PC-9 (cell line): ENCODE measurements at regions not wholly inside any gene's neighbourhood (a gene's known extent, or its start where the extent isn't known, plus 50 kb on each side); places are given as distances from the start of the nearest gene placed in this dataset.
A peak's percentile ranks its signal among the peaks of the same experiment; 100 is the strongest.

Experiments used
- BruUV-seq: library from RNA; stranded (reverse); fragments of 400-500 nt; replicated peaks from 2 replicates; lab custom pipeline; 2021; lab: Mats Ljungman, UMichigan
- CTCF ChIA-PET: fragments of 300-600 bp; sonication (Branson Sonifier 250); formaldehyde crosslinking; loops from one replicate; lab custom pipeline; 2022; ENCODE audit warnings: antibody characterized with exemption; lab: Charles Lee
- POLR2A ChIA-PET: fragments of 300-600 bp; sonication (Branson Sonifier 250); formaldehyde crosslinking; loops from one replicate; lab custom pipeline; 2022; ENCODE audit warnings: antibody characterized with exemption; ENCODE audit not compliant: unreplicated experiment; lab: Charles Lee
- DNase-seq, 2 experiments: peaks; one replicate each; pipeline versions ENCODE4 v3.0.0 to v3.0.0-alpha.2; 2015 to 2022; ENCODE audit warnings: mixed read lengths in 1 of 2
- H2AFZ ChIP-seq: fragments of 200-600 bp; sonication (generic); 2 replicates; pipeline ENCODE4 v1.8.1; 2017; ENCODE audit warnings: antibody characterized with exemption
- H3F3A ChIP-seq: fragments of 200-600 bp; sonication (generic); 2 replicates; pipeline ENCODE4 v1.8.1; 2017; ENCODE audit warnings: antibody characterized with exemption, mild to moderate bottlenecking, low read depth; ENCODE audit not compliant: insufficient read depth
- H3K27ac ChIP-seq: fragments of 200-600 bp; sonication (generic); 2 replicates; pipeline ENCODE4 v1.6.1; 2016; ENCODE audit warnings: mixed run types
- H3K27me3 ChIP-seq: fragments of 200-600 bp; sonication (generic); 2 replicates; pipeline ENCODE4 v1.6.1; 2016; ENCODE audit warnings: low read depth, mixed run types; ENCODE audit not compliant: insufficient read depth
- H3K36me3 ChIP-seq: fragments of 200-600 bp; sonication (generic); 2 replicates; pipeline ENCODE4 v1.6.1; 2016; ENCODE audit warnings: low read depth, mixed run types
- H3K4me1 ChIP-seq: fragments of 200-600 bp; sonication (generic); replicated peaks from 2 replicates; pipeline ENCODE4 v1.6.1; 2016; ENCODE audit warnings: mixed run types; ENCODE audit not compliant: insufficient read depth
- H3K4me2 ChIP-seq: fragments of 200-600 bp; sonication (generic); 2 replicates; pipeline ENCODE4 v1.6.1; 2017; ENCODE audit warnings: mixed run types
- H3K4me3 ChIP-seq: fragments of 200-600 bp; sonication (generic); 2 replicates; pipeline ENCODE4 v1.6.1; 2016; ENCODE audit warnings: mixed run types
- H3K79me2 ChIP-seq: fragments of 200-600 bp; sonication (generic); 2 replicates; pipeline ENCODE4 v1.6.1; 2017; ENCODE audit warnings: low read depth, mixed run types
- H3K9me2 ChIP-seq: fragments of 200-600 bp; sonication (generic); 2 replicates; pipeline ENCODE4 v1.8.1; 2017; ENCODE audit warnings: mild to moderate bottlenecking; ENCODE audit not compliant: insufficient read depth
- H3K9me3 ChIP-seq: fragments of 200-600 bp; sonication (generic); 2 replicates; pipeline ENCODE4 v1.8.1; 2016; ENCODE audit warnings: low read depth; ENCODE audit not compliant: insufficient read depth
- H4K20me1 ChIP-seq: fragments of 200-600 bp; sonication (generic); 2 replicates; pipeline ENCODE4 v1.8.1; 2017; ENCODE audit not compliant: insufficient read depth
- EZH2 ChIP-seq: fragments of 200-600 bp; sonication (generic); IDR thresholded peaks from 2 replicates; pipeline ENCODE4 v1.8.0; 2017; ENCODE audit warnings: antibody characterized with exemption, low read depth
- intact Hi-C: fragments of 100-400 bp; cut with micrococcal nuclease; formaldehyde crosslinking; loops from one replicate; pipeline ENCODE4 v1.10.0; 2022; ENCODE audit not compliant: unreplicated experiment
- TF ChIP-seq, protein P1 (sequence below): fragments of 200-600 bp; sonication (generic); conservative IDR thresholded peaks from 2 replicates; pipeline ENCODE4 v1.6.1; 2017; ENCODE audit warnings: mixed run types, antibody characterized with exemption, mild to moderate bottlenecking, moderate library complexity

DNA sequence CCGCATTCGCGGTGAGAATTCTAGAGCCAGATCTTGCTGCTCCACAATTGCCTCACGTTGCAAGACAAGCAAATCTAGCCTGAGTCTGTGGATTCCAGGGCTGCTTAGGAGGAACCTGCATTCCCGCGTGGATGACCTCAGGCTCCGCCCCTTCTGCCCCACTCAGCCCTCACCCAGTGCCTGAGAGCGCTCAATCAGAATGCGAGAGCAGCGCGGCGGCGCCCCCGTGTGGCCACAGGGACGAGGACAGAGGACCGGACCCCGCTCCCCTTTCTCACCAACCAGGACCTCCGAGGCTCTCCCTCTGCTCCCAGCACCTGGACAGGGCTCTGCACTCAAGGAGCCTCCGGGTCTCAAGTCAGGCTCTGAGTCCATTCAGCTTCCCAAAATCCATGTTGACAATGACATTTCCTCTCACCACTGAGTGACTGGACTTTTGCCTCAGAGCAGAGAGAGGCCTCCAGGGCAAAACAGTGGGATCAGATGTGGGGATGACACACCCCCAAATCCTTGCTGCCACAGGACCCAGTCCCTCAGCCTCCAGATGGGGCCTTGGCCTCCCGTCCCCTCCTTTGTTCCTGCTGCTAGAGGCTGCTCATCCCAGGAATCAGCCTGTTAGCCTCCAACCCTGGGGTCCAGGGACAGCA is 52.0 kb downstream of the RPP21 start:
- no peak overlapping the region for H3K4me3 ChIP-seq

DNA sequence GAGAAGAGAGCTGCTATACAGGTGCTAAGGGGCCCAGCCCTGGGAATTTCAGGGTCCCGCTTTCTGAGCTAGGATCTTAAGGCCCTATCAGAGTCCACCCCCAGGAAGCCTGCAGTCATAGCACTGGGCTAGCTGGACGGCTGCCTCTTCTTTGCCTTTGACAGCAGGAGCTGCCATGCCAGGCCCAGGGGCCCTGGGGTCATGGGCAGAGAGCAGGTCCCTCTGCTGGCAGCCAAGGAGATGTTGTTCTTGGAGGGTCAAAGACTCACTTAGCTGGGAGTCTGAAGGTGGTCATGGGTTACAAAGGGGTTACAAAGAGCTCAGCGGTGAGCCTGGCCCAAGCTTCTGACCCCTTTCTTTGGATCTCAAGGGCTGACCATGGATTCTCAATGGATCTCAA is 52.7 kb downstream of the RPP21 start:
- no peaks in the 10 kb centered on the region for H3K9me3 ChIP-seq
- peaks cover 45% of the 10 kb centered on the region for H3K27me3 ChIP-seq
- TF ChIP-seq EZH2, result no peak
- TF ChIP-seq, protein P1, sequence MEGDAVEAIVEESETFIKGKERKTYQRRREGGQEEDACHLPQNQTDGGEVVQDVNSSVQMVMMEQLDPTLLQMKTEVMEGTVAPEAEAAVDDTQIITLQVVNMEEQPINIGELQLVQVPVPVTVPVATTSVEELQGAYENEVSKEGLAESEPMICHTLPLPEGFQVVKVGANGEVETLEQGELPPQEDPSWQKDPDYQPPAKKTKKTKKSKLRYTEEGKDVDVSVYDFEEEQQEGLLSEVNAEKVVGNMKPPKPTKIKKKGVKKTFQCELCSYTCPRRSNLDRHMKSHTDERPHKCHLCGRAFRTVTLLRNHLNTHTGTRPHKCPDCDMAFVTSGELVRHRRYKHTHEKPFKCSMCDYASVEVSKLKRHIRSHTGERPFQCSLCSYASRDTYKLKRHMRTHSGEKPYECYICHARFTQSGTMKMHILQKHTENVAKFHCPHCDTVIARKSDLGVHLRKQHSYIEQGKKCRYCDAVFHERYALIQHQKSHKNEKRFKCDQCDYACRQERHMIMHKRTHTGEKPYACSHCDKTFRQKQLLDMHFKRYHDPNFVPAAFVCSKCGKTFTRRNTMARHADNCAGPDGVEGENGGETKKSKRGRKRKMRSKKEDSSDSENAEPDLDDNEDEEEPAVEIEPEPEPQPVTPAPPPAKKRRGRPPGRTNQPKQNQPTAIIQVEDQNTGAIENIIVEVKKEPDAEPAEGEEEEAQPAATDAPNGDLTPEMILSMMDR, result no peak
- no peak overlapping the region for H3K4me3 ChIP-seq
- H2AFZ ChIP-seq, result no peak overlapping the region
- H3K27ac ChIP-seq, result no peak overlapping the region
- POLR2A ChIA-PET, result no interaction called here
- H3F3A ChIP-seq, result no peaks in the 10 kb centered on the region
- no peaks in the 10 kb centered on the region for H4K20me1 ChIP-seq
- H3K4me2 ChIP-seq, result no peak overlapping the region
- H3K4me1 ChIP-seq, result no peaks in the 10 kb centered on the region
- CTCF ChIA-PET, result no interaction called here
- no TSS peak for BruUV-seq
- no peak for DNase-seq
- H3K9me2 ChIP-seq, result no peaks in the 10 kb centered on the region
- intact Hi-C loops, result loop anchor here (1.0 to 2.0 kb wide), 2 partner anchors 159 to 178 kb away; no protein-coding TSS in a partner anchor
- no peaks in the 10 kb centered on the region for H3K79me2 ChIP-seq
- no peaks in the 10 kb centered on the region for H3K36me3 ChIP-seq

More for the DNA sequence above, 52.0 kb downstream of the RPP21 start:
- H3K27ac ChIP-seq, result no peak overlapping the region
- H3K27me3 ChIP-seq, result peaks cover 49% of the 10 kb centered on the region
- no peaks in the 10 kb centered on the region for H3K79me2 ChIP-seq
- H3K4me1 ChIP-seq, result no peaks in the 10 kb centered on the region
- BruUV-seq, result no TSS peak
- no peaks in the 10 kb centered on the region for H3K36me3 ChIP-seq
- H3K4me2 ChIP-seq, result no peak overlapping the region
- no peak for TF ChIP-seq EZH2
- TF ChIP-seq, protein P1, result peak; percentile 77
- DNase-seq, result peak in 1 of 2 experiments; percentile 67
- H4K20me1 ChIP-seq, result no peaks in the 10 kb centered on the region
- H3K9me3 ChIP-seq, result no peaks in the 10 kb centered on the region
- no peaks in the 10 kb centered on the region for H3F3A ChIP-seq
- no peaks in the 10 kb centered on the region for H3K9me2 ChIP-seq
- no peak overlapping the region for H2AFZ ChIP-seq
- ChIA-PET POLR2A (no interaction called here), CTCF (no interaction called here)
- intact Hi-C loops, result loop anchor here (1.0 to 2.0 kb wide), 2 partner anchors 158 to 178 kb away; no protein-coding TSS in a partner anchor

DNA sequence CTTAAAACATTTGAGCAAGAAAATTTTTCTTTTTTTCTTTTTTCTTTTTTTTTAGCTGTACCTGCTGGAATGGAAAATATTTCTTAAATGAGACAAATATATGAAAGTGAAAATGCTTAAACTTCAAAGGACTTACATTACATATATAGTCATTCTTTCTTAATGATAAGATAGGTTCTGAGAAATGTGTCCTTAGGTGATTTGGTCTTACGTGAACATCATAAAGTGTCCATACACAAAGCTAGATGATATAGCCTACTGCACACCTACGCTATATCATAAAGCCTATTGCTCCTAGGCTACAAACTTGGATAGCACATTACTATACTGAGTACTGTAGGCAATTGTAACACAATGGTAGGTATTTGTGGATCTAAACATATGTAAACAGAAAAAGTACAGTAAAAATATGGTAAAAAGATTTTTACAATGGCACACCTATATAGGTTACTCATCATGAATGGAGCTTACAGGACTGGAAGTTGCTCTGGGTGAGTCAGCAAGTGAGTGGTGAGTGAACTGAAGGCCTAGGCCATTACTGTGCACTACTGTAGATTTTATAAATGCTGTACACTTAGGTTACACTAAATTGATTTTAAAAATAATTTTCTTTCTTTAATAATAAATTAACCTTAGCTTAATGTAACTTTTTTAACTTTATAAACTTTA is 54.6 kb downstream of the RPP21 start:
- Histone ChIP-seq H4K20me1 (no peaks in the 10 kb centered on the region), H3K9me2 (no peaks in the 10 kb centered on the region), H3K4me3 (no peak overlapping the region), H3K79me2 (no peaks in the 10 kb centered on the region), H3K4me2 (no peak overlapping the region), H3K36me3 (no peaks in the 10 kb centered on the region), H3K9me3 (no peaks in the 10 kb centered on the region), H3K27me3 (peaks cover 45% of the 10 kb centered on the region), H2AFZ (no peak overlapping the region), H3F3A (no peaks in the 10 kb centered on the region), H3K4me1 (no peaks in the 10 kb centered on the region), H3K27ac (no peak overlapping the region)
- DNase-seq, result no peak
- ChIA-PET CTCF (interaction anchor here (0.6 kb wide), 1 partner anchor 165 kb away, joined by 3 read pairs; no protein-coding TSS in a partner anchor), POLR2A (interaction anchor here (0.6 kb wide), 3 partner anchors 14 to 1714 kb away, joined by 3 to 13 read pairs (median 4); no protein-coding TSS in a partner anchor)
- intact Hi-C loops, result no loop called here
- no TSS peak for BruUV-seq
- TF ChIP-seq EZH2, result no peak
- TF ChIP-seq, protein P1, result no peak
